GM21423 (cell line): ENCODE measurements at regions not wholly inside any gene's neighbourhood (a gene's known extent, or its start where the extent isn't known, plus 50 kb on each side); places are given as distances from the start of the nearest gene placed in this dataset.

Experiments used
- ATAC-seq: cut with Tn5 transposase; IDR thresholded peaks from one replicate; pipeline ENCODE4 v1.9.1; 2021; ENCODE audit warnings: mild to moderate bottlenecking, moderate library complexity; ENCODE audit not compliant: unreplicated experiment

GRCh38 chr18:67621049-67621713, 104.7 kb upstream of the DSEL start:
- no peak for ATAC-seq

GRCh38 chr18:67618061-67618460, 101.5 kb upstream of the DSEL start:
- no peak for ATAC-seq

GRCh38 chr18:67615876-67616275, 99.4 kb upstream of the DSEL start:
- ATAC-seq = no peak

- no peak for ATAC-seq
Measured at GRCh38 chr18:67613731-67614130, 97.2 kb upstream of the DSEL start.

- no peak for ATAC-seq
Measured at GRCh38 chr18:67612281-67612680, 95.8 kb upstream of the DSEL start.

- no peak for ATAC-seq
Measured at GRCh38 chr18:67608615-67609273, 92.2 kb upstream of the DSEL start.

- no peak for ATAC-seq
Measured at GRCh38 chr18:67608191-67608590, 91.7 kb upstream of the DSEL start.

- ATAC-seq = no peak
Measured at GRCh38 chr18:67600181-67601180, 84.0 kb upstream of the DSEL start.

GRCh38 chr18:67599277-67599676, 82.8 kb upstream of the DSEL start:
- ATAC-seq = no peak

- no peak for ATAC-seq
Measured at GRCh38 chr18:67597759-67598158, 81.2 kb upstream of the DSEL start.

- no peak for ATAC-seq
Measured at GRCh38 chr18:67596003-67596402, 79.5 kb upstream of the DSEL start.

GRCh38 chr18:67590571-67591141, 74.1 kb upstream of the DSEL start:
- ATAC-seq = no peak

- ATAC-seq = no peak
Measured at GRCh38 chr18:67589325-67589724, 72.8 kb upstream of the DSEL start.

- no peak for ATAC-seq
Measured at GRCh38 chr18:67586101-67586500, 69.6 kb upstream of the DSEL start.

- no peak for ATAC-seq
Measured at GRCh38 chr18:67583621-67584020, 67.1 kb upstream of the DSEL start.

GRCh38 chr18:67582488-67582887, 66.0 kb upstream of the DSEL start:
- ATAC-seq = no peak

- ATAC-seq = no peak
Measured at GRCh38 chr18:67581178-67581577, 64.7 kb upstream of the DSEL start.

- no peak for ATAC-seq
Measured at GRCh38 chr18:67577386-67577785, 60.9 kb upstream of the DSEL start.

GRCh38 chr18:67574749-67575148, 58.2 kb upstream of the DSEL start:
- ATAC-seq = no peak

GRCh38 chr18:67568166-67568565, 51.6 kb upstream of the DSEL start:
- no peak for ATAC-seq
